A549 (cell line): ENCODE measurements at regions not wholly inside any gene's neighbourhood (a gene's known extent, or its start where the extent isn't known, plus 50 kb on each side); places are given as distances from the start of the nearest gene placed in this dataset.

Source experiments
- MAZ ChIP-seq: fragments of 150-350 bp; IDR thresholded peaks from 2 replicates; pipeline ENCODE4 v1.6.1; 2014; ENCODE audit warnings: antibody characterized with exemption, low read depth, low read length, borderline replicate concordance
- POLR2AphosphoS2 ChIP-seq: conservative IDR thresholded peaks from 2 replicates; pipeline ENCODE4 v1.6.1; 2012; ENCODE audit warnings: low read length, improper control_type of control experiment, inconsistent platforms
- TF ChIP-seq, protein P1 (sequence below): fragments of 450-650 bp; IDR thresholded peaks from 2 replicates; pipeline ENCODE4 v1.6.1; 2014; ENCODE audit warnings: antibody characterized with exemption
- TF ChIP-seq, protein P2 (sequence below): fragments of >200 bp; sonication (Bioruptor Twin); formaldehyde crosslinking; IDR thresholded peaks from 3 replicates; pipeline ENCODE4 v1.5.1; 2016
- TF ChIP-seq, protein P3 (sequence below): IDR thresholded peaks from 2 replicates; pipeline ENCODE4 v1.6.1; 2012; ENCODE audit warnings: low read depth, borderline replicate concordance

DNA sequence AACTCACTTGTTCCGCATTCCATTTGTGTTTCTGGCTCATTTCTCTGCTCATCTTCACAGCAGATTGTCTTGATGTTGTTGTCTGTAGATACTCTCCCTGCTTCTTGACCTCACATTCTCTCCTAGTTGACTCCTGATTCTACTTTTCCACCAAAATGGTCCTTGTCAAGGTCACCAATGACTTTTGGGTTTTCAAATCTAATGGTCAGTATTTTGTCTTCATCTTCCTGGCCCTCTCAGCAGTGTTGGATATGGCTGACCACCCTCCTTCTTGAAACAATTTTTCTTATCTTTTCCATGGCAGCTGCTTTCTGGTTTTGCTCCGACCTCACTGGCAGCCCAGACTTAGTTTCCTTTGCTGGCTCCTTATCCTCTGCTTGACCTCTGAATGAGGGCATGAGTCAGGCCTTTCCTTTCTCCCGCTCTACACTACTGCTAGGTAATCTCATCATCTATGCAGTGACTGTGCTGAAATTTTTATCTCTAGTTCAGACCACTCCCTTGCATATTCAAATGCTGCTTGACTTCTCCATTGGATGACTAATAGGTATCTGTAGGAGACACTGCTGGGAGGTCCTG, 386.6 kb upstream of the SPRED2 start:
- TF ChIP-seq, protein P1, sequence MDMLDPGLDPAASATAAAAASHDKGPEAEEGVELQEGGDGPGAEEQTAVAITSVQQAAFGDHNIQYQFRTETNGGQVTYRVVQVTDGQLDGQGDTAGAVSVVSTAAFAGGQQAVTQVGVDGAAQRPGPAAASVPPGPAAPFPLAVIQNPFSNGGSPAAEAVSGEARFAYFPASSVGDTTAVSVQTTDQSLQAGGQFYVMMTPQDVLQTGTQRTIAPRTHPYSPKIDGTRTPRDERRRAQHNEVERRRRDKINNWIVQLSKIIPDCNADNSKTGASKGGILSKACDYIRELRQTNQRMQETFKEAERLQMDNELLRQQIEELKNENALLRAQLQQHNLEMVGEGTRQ = no peak
- TF ChIP-seq, protein P2, sequence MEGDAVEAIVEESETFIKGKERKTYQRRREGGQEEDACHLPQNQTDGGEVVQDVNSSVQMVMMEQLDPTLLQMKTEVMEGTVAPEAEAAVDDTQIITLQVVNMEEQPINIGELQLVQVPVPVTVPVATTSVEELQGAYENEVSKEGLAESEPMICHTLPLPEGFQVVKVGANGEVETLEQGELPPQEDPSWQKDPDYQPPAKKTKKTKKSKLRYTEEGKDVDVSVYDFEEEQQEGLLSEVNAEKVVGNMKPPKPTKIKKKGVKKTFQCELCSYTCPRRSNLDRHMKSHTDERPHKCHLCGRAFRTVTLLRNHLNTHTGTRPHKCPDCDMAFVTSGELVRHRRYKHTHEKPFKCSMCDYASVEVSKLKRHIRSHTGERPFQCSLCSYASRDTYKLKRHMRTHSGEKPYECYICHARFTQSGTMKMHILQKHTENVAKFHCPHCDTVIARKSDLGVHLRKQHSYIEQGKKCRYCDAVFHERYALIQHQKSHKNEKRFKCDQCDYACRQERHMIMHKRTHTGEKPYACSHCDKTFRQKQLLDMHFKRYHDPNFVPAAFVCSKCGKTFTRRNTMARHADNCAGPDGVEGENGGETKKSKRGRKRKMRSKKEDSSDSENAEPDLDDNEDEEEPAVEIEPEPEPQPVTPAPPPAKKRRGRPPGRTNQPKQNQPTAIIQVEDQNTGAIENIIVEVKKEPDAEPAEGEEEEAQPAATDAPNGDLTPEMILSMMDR = no peak
- TF ChIP-seq MAZ (no peak), POLR2AphosphoS2 (no peak)
- TF ChIP-seq, protein P3, sequence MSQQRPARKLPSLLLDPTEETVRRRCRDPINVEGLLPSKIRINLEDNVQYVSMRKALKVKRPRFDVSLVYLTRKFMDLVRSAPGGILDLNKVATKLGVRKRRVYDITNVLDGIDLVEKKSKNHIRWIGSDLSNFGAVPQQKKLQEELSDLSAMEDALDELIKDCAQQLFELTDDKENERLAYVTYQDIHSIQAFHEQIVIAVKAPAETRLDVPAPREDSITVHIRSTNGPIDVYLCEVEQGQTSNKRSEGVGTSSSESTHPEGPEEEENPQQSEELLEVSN = no peak
